ENCODE measurements at regions not wholly inside any gene's neighbourhood (a gene's known extent, or its start where the extent isn't known, plus 50 kb on each side); places are given as distances from the start of the nearest gene placed in this dataset.
A peak's percentile ranks its signal among the peaks of the same experiment; 100 is the strongest.

DNA sequence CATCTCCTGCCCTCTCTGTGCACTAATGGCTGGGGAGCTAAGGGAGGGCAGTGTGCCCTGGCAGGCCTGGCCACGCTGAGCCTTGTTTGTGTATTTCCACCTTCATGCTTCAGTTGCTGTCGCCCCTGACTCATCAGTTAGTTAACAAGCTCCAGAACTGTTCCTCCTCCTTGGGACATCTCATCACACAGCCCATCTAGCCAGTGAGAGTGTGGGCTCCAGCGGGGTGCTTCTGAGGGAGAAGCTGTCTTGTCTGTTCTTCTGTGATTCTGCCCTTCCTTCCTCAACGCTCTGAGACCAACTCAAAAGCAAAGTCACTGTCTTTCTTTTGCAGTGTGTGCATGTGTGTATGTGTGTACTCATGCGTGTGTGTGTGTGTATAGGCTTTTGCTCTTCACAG lies 58.3 kb upstream of the CPEB4 start:
- peak; percentile 83 for DNase-seq (ENCODE audit: low read depth)

GRCh38 chr5:173830421-173830820 lies 57.7 kb upstream of the CPEB4 start:
- no peak for DNase-seq (ENCODE audit: low read depth)

GRCh38 chr5:173831196-173831914 lies 56.8 kb upstream of the CPEB4 start:
- DNase-seq (ENCODE audit: low read depth): no peak

DNA sequence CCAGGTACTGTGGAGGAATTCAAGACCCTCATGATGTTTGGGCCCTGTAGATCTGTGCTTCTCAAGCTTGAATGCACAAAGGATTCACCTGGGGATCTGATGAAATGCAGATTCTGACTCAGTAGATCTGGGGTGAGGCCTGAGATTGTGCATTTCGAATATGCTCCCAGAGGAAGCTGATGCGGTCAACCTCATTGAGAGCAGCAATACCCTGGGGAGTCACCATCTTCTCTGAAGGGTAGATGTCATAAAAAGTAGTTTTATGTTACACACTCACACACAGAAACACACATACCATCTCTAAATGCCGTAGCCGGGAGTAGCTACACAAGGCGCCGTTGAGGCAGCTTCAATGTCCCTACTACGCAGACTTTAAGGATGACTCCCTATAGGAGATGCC lies 55.8 kb upstream of the CPEB4 start:
- no peak for DNase-seq (ENCODE audit: low read depth)

- no peak for DNase-seq (ENCODE audit: low read depth)
Measured at GRCh38 chr5:173833196-173833985, 54.8 kb upstream of the CPEB4 start.

- DNase-seq (ENCODE audit: low read depth): no peak
Measured at GRCh38 chr5:173834071-173834771, 53.9 kb upstream of the CPEB4 start.

DNA sequence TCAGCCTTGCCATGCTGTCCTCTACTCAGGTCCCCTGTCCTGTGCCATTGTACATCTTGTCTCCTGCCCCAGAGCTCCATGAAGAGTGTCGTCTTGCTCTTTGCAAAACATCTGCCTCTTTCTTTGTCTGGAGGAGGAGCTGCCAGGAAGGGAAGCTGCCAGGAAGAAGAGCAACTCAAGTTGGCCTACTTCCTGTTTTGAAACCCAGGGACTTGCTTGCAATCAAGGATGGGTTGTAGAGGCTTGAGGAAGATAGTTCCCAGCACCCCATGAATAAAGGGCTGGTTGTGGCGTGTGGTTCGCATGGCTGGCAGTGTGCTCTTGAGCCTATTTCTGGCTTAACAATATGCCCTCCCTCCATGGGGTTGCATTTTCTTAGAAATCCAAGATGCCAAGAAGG lies 53.0 kb upstream of the CPEB4 start:
- DNase-seq (ENCODE audit: low read depth): no peak

- no peak for DNase-seq (ENCODE audit: low read depth)
Measured at GRCh38 chr5:173835661-173836060, 52.5 kb upstream of the CPEB4 start.

DNA sequence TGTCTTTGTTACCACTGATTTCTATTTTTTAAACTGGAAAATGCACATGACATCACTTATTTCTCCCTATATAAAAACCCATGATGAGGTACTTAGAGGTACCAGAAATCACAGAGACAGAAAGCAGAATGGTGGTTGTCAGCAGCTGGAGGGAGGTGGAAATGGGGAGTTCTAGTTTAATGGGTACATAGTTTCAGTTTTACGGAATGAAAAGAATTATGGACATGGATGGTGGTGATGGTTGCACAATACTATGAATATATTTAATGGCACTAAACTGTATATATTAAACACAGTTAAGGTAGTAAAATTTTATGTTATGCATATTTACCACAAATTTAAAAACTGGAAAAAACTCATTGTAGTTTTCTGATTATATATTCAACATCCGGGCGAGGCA lies 50.5 kb upstream of the CPEB4 start:
- DNase-seq (ENCODE audit: low read depth): no peak
